SU-DHL-6 (cell line): ENCODE measurements at regions not wholly inside any gene's neighbourhood (a gene's known extent, or its start where the extent isn't known, plus 50 kb on each side); places are given as distances from the start of the nearest gene placed in this dataset.

Experiments
- H2AFZ ChIP-seq: fragments of 200-600 bp; sonication (generic); 2 replicates; pipeline ENCODE4 v1.6.1; 2014; ENCODE audit warnings: low read depth, mild to moderate bottlenecking, moderate library complexity, mixed read lengths, antibody characterized with exemption, low read length; ENCODE audit not compliant: severe bottlenecking
- H3F3A ChIP-seq: fragments of 200-600 bp; shearing (Covaris generic); 2 replicates; pipeline ENCODE4 v1.6.0; 2016; ENCODE audit warnings: antibody characterized with exemption, mild to moderate bottlenecking; ENCODE audit not compliant: insufficient read depth
- H3K27ac ChIP-seq: fragments of 200-600 bp; sonication (generic); 2 replicates; pipeline ENCODE4 v1.5.1; 2016; ENCODE audit warnings: low read depth, mild to moderate bottlenecking, low read length, moderate library complexity, mixed read lengths
- H3K27me3 ChIP-seq: fragments of 200-600 bp; sonication (generic), shearing (Covaris generic); 2 replicates; pipeline ENCODE4 v1.6.0; 2014; ENCODE audit warnings: mild to moderate bottlenecking, low read length
- H3K36me3 ChIP-seq: fragments of 200-600 bp; sonication (generic); 2 replicates; pipeline ENCODE4 v1.6.1; 2014; ENCODE audit warnings: mild to moderate bottlenecking, low read length, mixed read lengths
- H3K4me2 ChIP-seq: fragments of 300-600, 200-600 bp; shearing (Covaris generic), sonication (generic); 2 replicates; pipeline ENCODE4 v1.6.0; 2014; ENCODE audit warnings: low read length, low read depth, mild to moderate bottlenecking; ENCODE audit not compliant: poor library complexity, severe bottlenecking
- H3K4me3 ChIP-seq: fragments of 200-600 bp; sonication (generic); 2 replicates; pipeline ENCODE4 v1.5.1; 2014; ENCODE audit warnings: antibody characterized with exemption, low read length, mild to moderate bottlenecking, mixed read lengths; ENCODE audit not compliant: insufficient read depth, poor library complexity, severe bottlenecking
- H3K79me2 ChIP-seq: fragments of 200-600 bp; sonication (generic); 2 replicates; pipeline ENCODE4 v1.6.1; 2014; ENCODE audit warnings: mild to moderate bottlenecking, low read length, moderate library complexity; ENCODE audit not compliant: insufficient read depth
- H3K9ac ChIP-seq: fragments of 200-600 bp; sonication (generic); 2 replicates; pipeline ENCODE4 v1.7.0; 2014; ENCODE audit warnings: mild to moderate bottlenecking, low read length
- H3K9me2 ChIP-seq: fragments of 200-600 bp; sonication (generic); replicated peaks from 2 replicates; pipeline ENCODE4 v1.6.1; 2014; ENCODE audit warnings: low read length; ENCODE audit not compliant: insufficient read depth
- H3K9me3 ChIP-seq: fragments of 200-600 bp; sonication (generic); 2 replicates; pipeline ENCODE4 v1.6.1; 2014; ENCODE audit warnings: low read length, mixed read lengths; ENCODE audit not compliant: insufficient read depth
- H4K20me1 ChIP-seq: fragments of 200-600 bp; sonication (generic); 2 replicates; pipeline ENCODE4 v1.6.1; 2014; ENCODE audit warnings: low read depth, mild to moderate bottlenecking, antibody characterized with exemption, low read length, moderate library complexity, mixed read lengths
- EZH2phosphoT487 ChIP-seq: fragments of 200-600 bp; sonication (generic), shearing (Covaris generic); conservative IDR thresholded peaks from 2 replicates; pipeline ENCODE4 v1.6.1; 2018; ENCODE audit warnings: mild to moderate bottlenecking, antibody characterized with exemption, low read length, moderate library complexity, mixed read lengths
- TF ChIP-seq, protein P1 (sequence below): fragments of 200-600 bp; sonication (generic); IDR thresholded peaks from one replicate; pipeline ENCODE4 v1.5.1; 2017; ENCODE audit warnings: antibody characterized with exemption, mild to moderate bottlenecking, low read length, moderate library complexity; ENCODE audit not compliant: insufficient read depth, poor library complexity, severe bottlenecking

DNA sequence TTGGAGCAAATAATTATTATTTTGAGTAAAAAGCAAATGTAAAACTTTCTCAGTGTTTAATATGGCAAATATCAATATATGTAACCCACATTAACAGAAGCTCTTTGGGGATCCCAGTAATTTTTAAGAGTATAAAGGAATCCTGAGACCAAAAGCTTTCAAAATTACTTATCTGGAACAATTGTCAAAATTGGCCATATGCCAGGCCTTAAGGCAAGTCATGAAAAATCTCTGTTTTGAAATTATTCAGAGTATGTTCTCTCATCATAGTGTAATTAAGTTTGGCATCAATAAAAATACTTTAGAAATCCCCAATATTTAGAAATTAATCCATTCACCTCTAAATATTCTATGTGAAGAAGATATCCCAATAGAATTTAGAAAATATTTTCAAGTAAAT lies 225.3 kb upstream of the ARL4C start:
- no peak overlapping the region for H2AFZ ChIP-seq
- H3K79me2 ChIP-seq, result no peaks in the 10 kb centered on the region
- H3K36me3 ChIP-seq, result no peaks in the 10 kb centered on the region
- no peak overlapping the region for H3K4me3 ChIP-seq
- TF ChIP-seq, protein P1, sequence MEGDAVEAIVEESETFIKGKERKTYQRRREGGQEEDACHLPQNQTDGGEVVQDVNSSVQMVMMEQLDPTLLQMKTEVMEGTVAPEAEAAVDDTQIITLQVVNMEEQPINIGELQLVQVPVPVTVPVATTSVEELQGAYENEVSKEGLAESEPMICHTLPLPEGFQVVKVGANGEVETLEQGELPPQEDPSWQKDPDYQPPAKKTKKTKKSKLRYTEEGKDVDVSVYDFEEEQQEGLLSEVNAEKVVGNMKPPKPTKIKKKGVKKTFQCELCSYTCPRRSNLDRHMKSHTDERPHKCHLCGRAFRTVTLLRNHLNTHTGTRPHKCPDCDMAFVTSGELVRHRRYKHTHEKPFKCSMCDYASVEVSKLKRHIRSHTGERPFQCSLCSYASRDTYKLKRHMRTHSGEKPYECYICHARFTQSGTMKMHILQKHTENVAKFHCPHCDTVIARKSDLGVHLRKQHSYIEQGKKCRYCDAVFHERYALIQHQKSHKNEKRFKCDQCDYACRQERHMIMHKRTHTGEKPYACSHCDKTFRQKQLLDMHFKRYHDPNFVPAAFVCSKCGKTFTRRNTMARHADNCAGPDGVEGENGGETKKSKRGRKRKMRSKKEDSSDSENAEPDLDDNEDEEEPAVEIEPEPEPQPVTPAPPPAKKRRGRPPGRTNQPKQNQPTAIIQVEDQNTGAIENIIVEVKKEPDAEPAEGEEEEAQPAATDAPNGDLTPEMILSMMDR, result no peak
- TF ChIP-seq EZH2phosphoT487, result no peak
- H4K20me1 ChIP-seq, result no peaks in the 10 kb centered on the region
- no peaks in the 10 kb centered on the region for H3K27me3 ChIP-seq
- H3K9me3 ChIP-seq, result no peaks in the 10 kb centered on the region
- no peak overlapping the region for H3K4me2 ChIP-seq
- no peaks in the 10 kb centered on the region for H3K9me2 ChIP-seq
- no peak overlapping the region for H3K27ac ChIP-seq
- no peak overlapping the region for H3K9ac ChIP-seq
- no peaks in the 10 kb centered on the region for H3F3A ChIP-seq

DNA sequence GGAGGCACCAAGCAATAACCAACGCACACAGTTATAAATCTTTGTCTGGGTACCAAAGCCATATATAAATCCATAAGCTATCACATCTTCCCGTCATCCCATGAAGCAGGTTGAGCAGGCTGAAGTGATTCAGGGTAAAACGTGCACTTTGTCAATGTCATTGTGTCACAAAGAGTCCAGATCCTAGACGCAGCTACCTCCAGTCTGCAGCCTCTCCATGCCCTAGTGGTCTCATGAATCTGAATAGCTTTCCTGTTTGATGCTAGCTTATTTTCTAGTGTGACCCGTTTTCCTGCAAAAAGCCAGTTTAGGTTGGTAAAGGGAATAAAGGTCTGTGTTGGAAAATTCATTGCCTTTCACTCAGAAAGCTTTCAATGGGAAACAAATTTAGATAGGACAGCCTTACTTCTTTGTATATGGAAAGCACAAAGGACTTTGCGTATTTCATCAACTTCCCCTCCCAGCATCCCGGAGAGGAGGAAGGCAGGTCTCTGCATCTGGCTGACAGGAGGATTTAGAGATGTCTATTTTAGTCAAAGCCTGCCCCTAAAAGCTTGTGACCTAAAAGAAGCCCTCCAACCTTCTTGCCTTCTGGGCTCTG lies 222.3 kb upstream of the ARL4C start:
- no peak overlapping the region for H2AFZ ChIP-seq
- no peaks in the 10 kb centered on the region for H3K27me3 ChIP-seq
- H3K9ac ChIP-seq, result no peak overlapping the region
- no peak overlapping the region for H3K27ac ChIP-seq
- no peaks in the 10 kb centered on the region for H4K20me1 ChIP-seq
- no peaks in the 10 kb centered on the region for H3K36me3 ChIP-seq
- H3K9me2 ChIP-seq, result no peaks in the 10 kb centered on the region
- H3K79me2 ChIP-seq, result no peaks in the 10 kb centered on the region
- H3K9me3 ChIP-seq, result no peaks in the 10 kb centered on the region
- no peaks in the 10 kb centered on the region for H3F3A ChIP-seq
- TF ChIP-seq EZH2phosphoT487, result no peak
- TF ChIP-seq, protein P1, result no peak
- H3K4me2 ChIP-seq, result no peak overlapping the region
- no peak overlapping the region for H3K4me3 ChIP-seq

DNA sequence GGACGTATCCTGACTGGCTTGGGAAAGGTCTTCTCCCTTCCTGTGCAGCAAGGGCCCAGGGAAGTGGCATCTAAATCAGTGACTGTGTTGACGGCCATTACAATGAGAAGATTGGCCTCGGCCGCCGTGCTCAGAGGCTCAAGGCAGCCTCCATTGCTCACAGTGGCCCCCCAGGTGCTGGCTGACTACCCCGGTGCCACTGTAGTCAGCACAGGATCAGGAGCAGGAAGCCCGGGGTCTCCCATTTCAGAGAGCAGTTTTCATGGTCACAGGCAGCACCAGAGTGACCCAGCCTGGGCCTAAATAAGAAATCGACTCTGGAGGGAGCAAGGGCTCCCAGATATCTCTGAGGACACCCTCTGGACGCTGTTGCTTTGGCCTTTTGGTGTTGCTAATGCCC lies 219.4 kb upstream of the ARL4C start:
- no peak overlapping the region for H3K9ac ChIP-seq
- no peak for TF ChIP-seq EZH2phosphoT487
- TF ChIP-seq, protein P1, result no peak
- no peaks in the 10 kb centered on the region for H3K27me3 ChIP-seq
- H3K27ac ChIP-seq, result no peak overlapping the region
- no peaks in the 10 kb centered on the region for H3K9me3 ChIP-seq
- H3K4me3 ChIP-seq, result no peak overlapping the region
- no peaks in the 10 kb centered on the region for H3K9me2 ChIP-seq
- no peaks in the 10 kb centered on the region for H3F3A ChIP-seq
- H2AFZ ChIP-seq, result no peak overlapping the region
- H4K20me1 ChIP-seq, result no peaks in the 10 kb centered on the region
- H3K36me3 ChIP-seq, result no peaks in the 10 kb centered on the region
- H3K4me2 ChIP-seq, result no peak overlapping the region
- no peaks in the 10 kb centered on the region for H3K79me2 ChIP-seq
